H1 (cell line): ENCODE measurements at regions not wholly inside any gene's neighbourhood (a gene's known extent, or its start where the extent isn't known, plus 50 kb on each side); places are given as distances from the start of the nearest gene placed in this dataset.

Experiments
- CTCF ChIA-PET: fragments of 300-600 bp; sonication (Branson Sonifier 250); formaldehyde crosslinking; loops from one replicate; lab custom pipeline; 2021; ENCODE audit not compliant: partially characterized antibody; lab: Charles Lee
- POLR2A ChIA-PET: fragments of 300-600 bp; sonication (Branson Sonifier 250); formaldehyde crosslinking; loops from one replicate; lab custom pipeline; 2021; ENCODE audit warnings: inconsistent platforms; ENCODE audit not compliant: partially characterized antibody; lab: Charles Lee
- DNase-seq, 2 experiments: peaks; one replicate each; pipeline versions ENCODE4 v3.0.0 to v3.0.0-alpha.2; 2010 to 2022; ENCODE audit warnings: low spot score in 2 of 2, low read depth in 1 of 2, mixed read lengths in 1 of 2
- FAIRE-seq: peaks from 2 replicates; lab custom pipeline; 2011; peaks lifted over from hg19 to GRCh38; lab: Jason Lieb, UNC
- H2AFZ ChIP-seq: 2 replicates; pipeline ENCODE4 v1.8.1; 2012; ENCODE audit warnings: low read length, inconsistent platforms
- H2AK5ac ChIP-seq: 2 replicates; pipeline ENCODE4 v1.6.1; 2013; ENCODE audit warnings: low read depth, low read length
- H2BK120ac ChIP-seq: replicated peaks from 2 replicates; pipeline ENCODE3; 2013; ENCODE audit warnings: low read depth, low read length, inconsistent platforms
- H2BK12ac ChIP-seq: 2 replicates; pipeline ENCODE4 v1.6.1; 2013; ENCODE audit warnings: low read depth, low read length
- H2BK15ac ChIP-seq: 2 replicates; pipeline ENCODE4 v1.6.1; 2013; ENCODE audit warnings: low read length
- H2BK20ac ChIP-seq: 2 replicates; pipeline ENCODE4 v1.6.1; 2013; ENCODE audit warnings: low read length
- H2BK5ac ChIP-seq: 2 replicates; pipeline ENCODE4 v1.6.1; 2013; ENCODE audit warnings: low read depth, low read length
- H3K14ac ChIP-seq: 2 replicates; pipeline ENCODE4 v1.6.1; 2013; ENCODE audit warnings: inconsistent platforms; ENCODE audit not compliant: insufficient read length
- H3K18ac ChIP-seq: 2 replicates; pipeline ENCODE4 v1.6.1; 2013; ENCODE audit warnings: low read length; ENCODE audit errors: extremely low read depth
- H3K23ac ChIP-seq: 2 replicates; pipeline ENCODE4 v1.6.1; 2013; ENCODE audit warnings: inconsistent platforms; ENCODE audit not compliant: insufficient read length
- H3K23me2 ChIP-seq: 2 replicates; pipeline ENCODE4 v1.6.1; 2013; ENCODE audit warnings: low read depth, low read length
- H3K27ac ChIP-seq: 2 replicates; pipeline ENCODE4 v1.6.1; 2011; ENCODE audit warnings: low read depth, low read length, inconsistent platforms
- H3K27me3 ChIP-seq, 4 experiments: replicated peaks in 1 of 4; 1 replicate in 1 of 4; 2 replicates in 3 of 4; pipeline versions ENCODE4 v1.6.1 to v1.8.1; 2011 to 2013; ENCODE audit warnings: low read length in 3 of 4, mild to moderate bottlenecking in 3 of 4, inconsistent platforms in 2 of 4, mixed read lengths in 2 of 4, moderate library complexity in 1 of 4; ENCODE audit not compliant: control insufficient read depth in 3 of 4, insufficient read depth in 3 of 4; ENCODE audit errors: extremely low read depth in 1 of 4
- H3K36me3 ChIP-seq, 4 experiments: 2 replicates each; pipeline versions ENCODE4 v1.6.1 to v1.8.1; 2011 to 2013; ENCODE audit warnings: mild to moderate bottlenecking in 4 of 4, low read length in 3 of 4, moderate library complexity in 2 of 4, control low read depth in 1 of 4, inconsistent platforms in 1 of 4; ENCODE audit not compliant: insufficient read depth in 4 of 4, control insufficient read depth in 2 of 4
- H3K4ac ChIP-seq: replicated peaks from 2 replicates; pipeline ENCODE3; 2013; ENCODE audit warnings: low read length, low read depth, mixed read lengths, inconsistent platforms; ENCODE audit not compliant: insufficient read length
- H3K4me1 ChIP-seq, 4 experiments: replicated peaks in 1 of 4; 1 replicate in 1 of 4; 2 replicates in 3 of 4; pipeline versions ENCODE4 v1.6.1 to v1.8.1; 2011 to 2013; ENCODE audit warnings: low read length in 3 of 4, inconsistent platforms in 2 of 4, mixed read lengths in 1 of 4; ENCODE audit not compliant: insufficient read depth in 4 of 4, control insufficient read depth in 3 of 4
- H3K4me2 ChIP-seq, 2 experiments: 2 replicates each; pipeline versions ENCODE4 v1.6.1 to v1.8.1; 2011 to 2013; ENCODE audit warnings: low read depth in 2 of 2, low read length in 2 of 2, control low read depth in 1 of 2, inconsistent platforms in 1 of 2, mild to moderate bottlenecking in 1 of 2; ENCODE audit not compliant: insufficient read depth in 1 of 2
- H3K4me3 ChIP-seq, 4 experiments: fragments of 200-600, 300-600 bp in 1 of 4; sonication (generic), shearing (Covaris generic), sonication (Bioruptor Twin) in 1 of 4; 2 replicates each; pipeline versions ENCODE4 v1.5.1 to v1.8.1; 2011 to 2016; ENCODE audit warnings: low read length in 4 of 4, low read depth in 3 of 4, control low read depth in 2 of 4, inconsistent platforms in 2 of 4, mild to moderate bottlenecking in 2 of 4, mixed read lengths in 1 of 4, moderate library complexity in 1 of 4; ENCODE audit not compliant: insufficient read depth in 2 of 4; ENCODE audit errors: extremely low read depth in 1 of 4
- H3K56ac ChIP-seq: replicated peaks from 2 replicates; pipeline ENCODE3; 2013; ENCODE audit warnings: low read depth, mild to moderate bottlenecking, mixed read lengths, low read length, inconsistent platforms; ENCODE audit not compliant: insufficient read length
- H3K79me1 ChIP-seq: 2 replicates; pipeline ENCODE4 v1.6.1; 2013; ENCODE audit warnings: low read depth, low read length, control low read depth
- H3K79me2 ChIP-seq, 2 experiments: 2 replicates each; pipeline versions ENCODE4 v1.6.1 to v1.8.1; 2012 to 2013; ENCODE audit warnings: low read length in 2 of 2, mild to moderate bottlenecking in 2 of 2, inconsistent platforms in 1 of 2; ENCODE audit not compliant: insufficient read depth in 2 of 2, control insufficient read depth in 1 of 2
- H3K9ac ChIP-seq, 4 experiments: replicated peaks in 1 of 4; 1 replicate in 1 of 4; 2 replicates in 3 of 4; pipeline versions ENCODE4 v1.6.1 to v1.8.1; 2011 to 2013; ENCODE audit warnings: low read depth in 3 of 4, low read length in 3 of 4, control low read depth in 2 of 4, mild to moderate bottlenecking in 2 of 4, moderate library complexity in 2 of 4, inconsistent platforms in 1 of 4; ENCODE audit errors: extremely low read depth in 1 of 4
- H3K9me3 ChIP-seq, 2 experiments: 2 replicates each; pipeline versions ENCODE4 v1.6.1 to v1.8.1; 2012 to 2013; ENCODE audit warnings: mild to moderate bottlenecking in 2 of 2, moderate library complexity in 2 of 2, control low read depth in 1 of 2, inconsistent platforms in 1 of 2, low read depth in 1 of 2, low read length in 1 of 2, mixed read lengths in 1 of 2; ENCODE audit not compliant: insufficient read depth in 2 of 2
- H4K20me1 ChIP-seq, 2 experiments: replicated peaks in 1 of 2; 2 replicates each; pipeline versions ENCODE3 to v1.8.1; 2011 to 2013; ENCODE audit warnings: inconsistent platforms in 2 of 2, low read length in 2 of 2, mild to moderate bottlenecking in 1 of 2; ENCODE audit not compliant: insufficient read depth in 2 of 2, control insufficient read depth in 1 of 2
- H4K5ac ChIP-seq: 2 replicates; pipeline ENCODE4 v1.6.1; 2013; ENCODE audit warnings: low read length, low read depth, mixed read lengths, inconsistent platforms; ENCODE audit not compliant: insufficient read length
- H4K8ac ChIP-seq: 2 replicates; pipeline ENCODE4 v1.8.0; 2013; ENCODE audit warnings: mild to moderate bottlenecking, moderate library complexity, low read length, inconsistent platforms; ENCODE audit not compliant: insufficient read depth; ENCODE audit errors: extremely low read depth
- H4K91ac ChIP-seq: replicated peaks from 2 replicates; pipeline ENCODE3; 2013; ENCODE audit warnings: low read length, mixed read lengths, inconsistent platforms; ENCODE audit not compliant: insufficient read length
- BRCA1 ChIP-seq: IDR thresholded peaks from 2 replicates; pipeline ENCODE4 v1.6.1; 2012; ENCODE audit warnings: low read depth, low read length, improper control_type of control experiment
- CEBPB ChIP-seq: IDR thresholded peaks from 2 replicates; pipeline ENCODE4 v1.6.1; 2012; ENCODE audit warnings: low read depth, low read length
- CREB1 ChIP-seq: IDR thresholded peaks from 2 replicates; pipeline ENCODE4 v1.6.1; 2012; ENCODE audit warnings: inconsistent platforms
- FOSL1 ChIP-seq: IDR thresholded peaks from 2 replicates; pipeline ENCODE4 v1.6.1; 2011; ENCODE audit warnings: mild to moderate bottlenecking, low read depth, low read length, moderate library complexity; ENCODE audit not compliant: insufficient read depth
- JUN ChIP-seq: IDR thresholded peaks from 2 replicates; pipeline ENCODE4 v1.6.1; 2011; ENCODE audit warnings: low read depth, mild to moderate bottlenecking, improper control_type of control experiment, low read length
- KDM1A ChIP-seq: fragments of 200-600, 300-600 bp; sonication (generic); IDR thresholded peaks from 2 replicates; pipeline ENCODE4 v1.7.1; 2016; ENCODE audit warnings: mild to moderate bottlenecking, low read length, borderline replicate concordance
- MAFK ChIP-seq: IDR thresholded peaks from 2 replicates; pipeline ENCODE4 v1.6.1; 2012; ENCODE audit warnings: low read depth, mild to moderate bottlenecking, improper control_type of control experiment, low read length
- NANOG ChIP-seq: IDR thresholded peaks from 2 replicates; pipeline ENCODE4 v1.6.1; 2011; ENCODE audit warnings: low read length, low read depth, mild to moderate bottlenecking, inconsistent platforms; ENCODE audit not compliant: insufficient read depth, poor library complexity, severe bottlenecking
- RBBP5 ChIP-seq: IDR thresholded peaks from 2 replicates; pipeline ENCODE4 v1.7.1; 2012; ENCODE audit warnings: low read depth, mild to moderate bottlenecking, inconsistent platforms, low read length, moderate library complexity, borderline replicate concordance
- SIN3A ChIP-seq, 2 experiments: IDR thresholded peaks in 1 of 2; conservative IDR thresholded peaks in 1 of 2; 2 replicates each; pipeline ENCODE4 v1.6.1; 2011 to 2012; ENCODE audit warnings: low read length in 2 of 2, improper control_type of control experiment in 1 of 2, low read depth in 1 of 2, mild to moderate bottlenecking in 1 of 2
- SUZ12 ChIP-seq: fragments of 200-600 bp; sonication (generic); IDR thresholded peaks from 2 replicates; pipeline ENCODE4 v1.6.1; 2012; ENCODE audit warnings: mild to moderate bottlenecking, inconsistent platforms, low read length, moderate library complexity, mixed read lengths
- TCF12 ChIP-seq: IDR thresholded peaks from 2 replicates; pipeline ENCODE4 v1.6.1; 2011; ENCODE audit warnings: low read depth, mild to moderate bottlenecking, low read length
- USF2 ChIP-seq: IDR thresholded peaks from 2 replicates; pipeline ENCODE4 v1.6.1; 2011; ENCODE audit warnings: low read length, improper control_type of control experiment
- ZNF274 ChIP-seq: IDR thresholded peaks from 2 replicates; pipeline ENCODE4 v1.7.0; 2012; ENCODE audit warnings: low read length, borderline replicate concordance; ENCODE audit errors: extremely low read depth
- TF ChIP-seq, protein P1 (sequence below): IDR thresholded peaks from 2 replicates; pipeline ENCODE4 v1.6.1; 2011; ENCODE audit warnings: low read depth, mild to moderate bottlenecking, low read length; ENCODE audit not compliant: insufficient read depth

DNA sequence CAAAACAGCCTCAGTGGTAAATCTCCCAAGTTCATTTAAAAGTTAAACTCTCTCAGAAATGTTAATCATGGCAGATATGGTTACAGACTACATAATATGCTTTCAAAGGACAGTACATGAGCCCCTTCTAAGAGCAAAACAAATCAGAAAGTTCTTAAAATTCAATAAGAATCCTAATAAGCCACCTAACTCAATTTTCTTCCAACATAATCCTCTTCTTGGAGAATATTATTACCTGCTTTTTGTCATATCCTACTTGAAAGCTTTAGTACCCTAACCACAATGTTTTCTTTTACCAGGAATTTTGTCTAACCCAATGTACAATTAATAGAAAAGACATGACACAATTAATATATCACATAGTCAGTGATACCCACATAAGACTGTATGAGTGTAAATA, 236.5 kb upstream of the ATP2B1 start:
- H3K23ac ChIP-seq = no peak overlapping the region
- H3K4me3 ChIP-seq = no peak overlapping the region
- no peak overlapping the region for H2BK5ac ChIP-seq
- FAIRE-seq (no peak), DNase-seq (no peak)
- no peak overlapping the region for H3K4ac ChIP-seq
- H4K91ac ChIP-seq = no peak overlapping the region
- peaks cover 0 to 9% (median 5%) of the 10 kb centered on the region in 4 experiments; a peak in 5 of 7 replicates for H3K4me1 ChIP-seq
- no peaks in the 10 kb centered on the region for H4K20me1 ChIP-seq
- no peak overlapping the region for H2BK20ac ChIP-seq
- no peak overlapping the region for H4K5ac ChIP-seq
- ChIA-PET POLR2A (no interaction called here), CTCF (no interaction called here)
- no peak overlapping the region for H3K27ac ChIP-seq
- H2BK120ac ChIP-seq = no peak overlapping the region
- H3K79me2 ChIP-seq = no peaks in the 10 kb centered on the region
- no peaks in the 10 kb centered on the region for H3K23me2 ChIP-seq
- H3K56ac ChIP-seq = no peak overlapping the region
- H4K8ac ChIP-seq = no peak overlapping the region
- no peaks in the 10 kb centered on the region for H3K9me3 ChIP-seq
- no peak overlapping the region for H2BK12ac ChIP-seq
- H3K18ac ChIP-seq = no peak overlapping the region
- H2AK5ac ChIP-seq = no peak overlapping the region
- peaks cover 0 to 1% (median 0%) of the 10 kb centered on the region in 4 experiments; a peak in 1 of 7 replicates for H3K27me3 ChIP-seq
- no peak overlapping the region for H3K4me2 ChIP-seq
- no peak overlapping the region for H2BK15ac ChIP-seq
- no peaks in the 10 kb centered on the region for H3K36me3 ChIP-seq
- no peak overlapping the region for H3K9ac ChIP-seq
- no peak overlapping the region for H2AFZ ChIP-seq
- no peaks in the 10 kb centered on the region for H3K79me1 ChIP-seq
- H3K14ac ChIP-seq = no peak overlapping the region
- no peak for TF ChIP-seq FOSL1
- no peak for TF ChIP-seq NANOG
- TF ChIP-seq SIN3A (conservative IDR thresholded peaks at IDR 0.05 in 1 of 2, IDR thresholded peaks at IDR 0.05 in 1 of 2; ENCODE audit: low read depth in 1 of 2, low read length in 2 of 2) = no peak
- TF ChIP-seq KDM1A = no peak
- TF ChIP-seq BRCA1 = no peak
- TF ChIP-seq CEBPB = no peak
- TF ChIP-seq TCF12 = no peak
- TF ChIP-seq MAFK = no peak
- no peak for TF ChIP-seq JUN
- no peak for TF ChIP-seq SUZ12
- TF ChIP-seq RBBP5 = no peak
- TF ChIP-seq CREB1 = no peak
- TF ChIP-seq ZNF274 = no peak
- TF ChIP-seq, protein P1, sequence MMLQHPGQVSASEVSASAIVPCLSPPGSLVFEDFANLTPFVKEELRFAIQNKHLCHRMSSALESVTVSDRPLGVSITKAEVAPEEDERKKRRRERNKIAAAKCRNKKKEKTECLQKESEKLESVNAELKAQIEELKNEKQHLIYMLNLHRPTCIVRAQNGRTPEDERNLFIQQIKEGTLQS = no peak
- no peak for TF ChIP-seq USF2
